DND-41 (cell line): ENCODE measurements at regions not wholly inside any gene's neighbourhood (a gene's known extent, or its start where the extent isn't known, plus 50 kb on each side); places are given as distances from the start of the nearest gene placed in this dataset.

Experiments
- CTCF ChIP-seq: IDR thresholded peaks from 2 replicates; pipeline ENCODE4 v1.5.1; 2012; ENCODE audit warnings: borderline replicate concordance, low read length, moderate library complexity, mild to moderate bottlenecking; ENCODE audit not compliant: poor library complexity, severe bottlenecking; ENCODE audit errors: extremely low read depth
- EZH2 ChIP-seq: IDR thresholded peaks from 3 replicates; pipeline ENCODE4 v1.6.1; 2012; ENCODE audit warnings: borderline replicate concordance, low read depth, mild to moderate bottlenecking, moderate library complexity, low read length, inconsistent platforms; ENCODE audit not compliant: severe bottlenecking

DNA sequence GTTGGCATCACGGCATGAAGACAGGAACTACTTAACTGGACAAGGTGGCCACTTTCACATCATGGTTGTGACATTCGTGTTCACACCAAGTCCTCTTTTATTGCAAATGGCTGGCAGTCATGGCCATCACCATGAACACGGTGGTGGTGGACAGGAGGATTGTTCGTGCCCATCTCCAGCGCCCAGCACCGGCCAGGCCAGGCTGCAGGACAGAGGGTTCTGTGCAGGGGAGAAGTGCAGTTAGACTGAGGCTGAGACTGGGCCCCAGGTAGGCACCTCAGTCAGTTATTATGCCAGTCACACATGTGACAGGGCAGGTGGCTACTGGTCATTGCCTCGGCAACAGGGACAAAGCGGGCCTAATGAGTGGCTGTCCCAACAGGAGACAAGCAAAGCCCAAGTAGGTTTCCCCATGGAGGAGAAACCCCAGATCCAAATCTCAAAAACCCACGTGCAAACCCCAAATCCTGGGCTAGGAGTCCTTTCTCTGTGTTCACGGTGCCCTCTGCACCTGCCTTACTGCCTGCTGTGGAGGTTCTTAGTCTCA lies 468.1 kb upstream of the MYT1L start:
- TF ChIP-seq CTCF (no peak), EZH2 (no peak)
